HUES64 (cell line): ENCODE measurements at regions not wholly inside any gene's neighbourhood (a gene's known extent, or its start where the extent isn't known, plus 50 kb on each side); places are given as distances from the start of the nearest gene placed in this dataset.

Source experiments
- H3K27ac ChIP-seq: 2 replicates; pipeline ENCODE4 v1.7.0; 2013; ENCODE audit warnings: low read depth, low read length, inconsistent platforms
- H3K27me3 ChIP-seq: 2 replicates; pipeline ENCODE4 v1.6.1; 2013; ENCODE audit warnings: mild to moderate bottlenecking, low read length; ENCODE audit not compliant: insufficient read depth
- H3K36me3 ChIP-seq: 2 replicates; pipeline ENCODE4 v1.6.1; 2013; ENCODE audit warnings: mild to moderate bottlenecking, low read length; ENCODE audit not compliant: insufficient read depth
- H3K4me1 ChIP-seq: 2 replicates; pipeline ENCODE4 v1.6.1; 2013; ENCODE audit warnings: mild to moderate bottlenecking, low read length, moderate library complexity; ENCODE audit not compliant: insufficient read depth
- H3K4me3 ChIP-seq: 2 replicates; pipeline ENCODE4 v1.5.1; 2013; ENCODE audit warnings: mild to moderate bottlenecking, low read length, moderate library complexity
- H3K9ac ChIP-seq: 2 replicates; pipeline ENCODE4 v1.6.1; 2013; ENCODE audit warnings: mild to moderate bottlenecking, low read depth, low read length
- H3K9me3 ChIP-seq: 2 replicates; pipeline ENCODE4 v1.6.1; 2013; ENCODE audit warnings: low read depth, low read length; ENCODE audit not compliant: insufficient read depth
- WGBS: fragments of 150-250, 120-280 bp; methylation state at CpG from one replicate; pipeline ENCODE4 v1.1.7; 2013; ENCODE audit warnings: missing lambda C conversion rate; 5-methylcytosine and 5-hydroxymethylcytosine counted together

DNA sequence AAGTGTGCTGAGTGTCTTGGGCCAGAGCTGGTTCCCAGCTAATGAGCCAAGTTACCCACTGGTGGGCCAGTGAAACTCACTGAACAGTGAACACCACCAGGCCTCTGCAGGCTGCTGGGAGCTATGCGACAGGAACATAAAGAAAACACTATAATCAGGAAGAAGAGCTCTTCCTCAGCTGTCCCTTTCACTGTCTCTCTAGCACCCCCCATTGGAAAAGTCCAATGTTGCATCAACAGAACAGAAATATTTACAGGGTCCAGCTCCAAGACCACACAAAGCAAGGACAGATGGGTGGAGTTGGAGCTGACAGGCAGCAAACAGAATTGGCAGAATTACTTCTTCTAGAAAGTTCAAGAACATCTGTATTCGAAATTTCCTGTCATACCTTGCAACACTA is 903.6 kb upstream of the TMEM132C start:
- no peaks in the 10 kb centered on the region for H3K36me3 ChIP-seq
- H3K4me1 ChIP-seq: no peaks in the 10 kb centered on the region
- H3K9me3 ChIP-seq: no peaks in the 10 kb centered on the region
- no peak overlapping the region for H3K4me3 ChIP-seq
- no peaks in the 10 kb centered on the region for H3K27me3 ChIP-seq
- H3K9ac ChIP-seq: no peak overlapping the region
- no peak overlapping the region for H3K27ac ChIP-seq
- 50% methylated on average over 1 of the region's 2 CpGs for WGBS

- 94% methylated on average over 4 of the region's 4 CpGs for WGBS
- Histone ChIP-seq H3K9ac (no peak overlapping the region), H3K36me3 (no peaks in the 10 kb centered on the region)
These were observed 893.4 kb upstream of the TMEM132C start for GRCh38 chr12:127373559-127373958.

DNA sequence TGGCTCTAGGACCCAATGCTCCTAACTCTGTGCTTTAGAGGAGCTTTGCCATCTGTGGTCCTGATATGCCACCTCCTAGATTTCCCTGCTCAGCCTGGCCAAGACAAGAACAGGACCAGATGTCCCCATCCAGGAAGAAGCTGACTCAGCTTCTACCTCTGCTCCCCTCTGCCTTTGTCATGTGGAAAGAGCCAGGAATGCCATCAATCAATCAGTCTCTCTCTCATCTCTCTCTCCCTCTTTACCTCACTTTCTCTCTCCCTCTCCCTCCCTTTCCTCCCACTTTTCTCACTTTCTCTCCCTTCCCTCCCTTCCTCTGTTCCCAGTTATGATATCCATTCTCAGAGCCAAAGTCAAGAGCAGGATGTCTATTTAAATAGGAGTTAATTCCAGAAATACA is 892.5 kb upstream of the TMEM132C start:
- no peak overlapping the region for H3K4me3 ChIP-seq
- no peaks in the 10 kb centered on the region for H3K9me3 ChIP-seq
- no peak overlapping the region for H3K9ac ChIP-seq
- H3K4me1 ChIP-seq: no peaks in the 10 kb centered on the region
- H3K27ac ChIP-seq: no peak overlapping the region
- H3K36me3 ChIP-seq: no peaks in the 10 kb centered on the region
- no peaks in the 10 kb centered on the region for H3K27me3 ChIP-seq

More at GRCh38 chr12:127373559-127373958, 893.4 kb upstream of the TMEM132C start:
- Histone ChIP-seq H3K27ac (no peak overlapping the region), H3K4me1 (no peaks in the 10 kb centered on the region), H3K27me3 (no peaks in the 10 kb centered on the region), H3K4me3 (no peak overlapping the region), H3K9me3 (no peaks in the 10 kb centered on the region)

- peak overlapping the region; percentile 15; the same call in 1 of the 2 replicates for H3K4me3 ChIP-seq
- H3K9me3 ChIP-seq: no peaks in the 10 kb centered on the region
- 5% methylated on average over 33 of the region's 33 CpGs for WGBS
- no peaks in the 10 kb centered on the region for H3K36me3 ChIP-seq
- H3K4me1 ChIP-seq: no peaks in the 10 kb centered on the region
- H3K9ac ChIP-seq: no peak overlapping the region
- no peaks in the 10 kb centered on the region for H3K27me3 ChIP-seq
- H3K27ac ChIP-seq: no peak overlapping the region
These were observed 885.8 kb upstream of the TMEM132C start for GRCh38 chr12:127381043-127381668.

DNA sequence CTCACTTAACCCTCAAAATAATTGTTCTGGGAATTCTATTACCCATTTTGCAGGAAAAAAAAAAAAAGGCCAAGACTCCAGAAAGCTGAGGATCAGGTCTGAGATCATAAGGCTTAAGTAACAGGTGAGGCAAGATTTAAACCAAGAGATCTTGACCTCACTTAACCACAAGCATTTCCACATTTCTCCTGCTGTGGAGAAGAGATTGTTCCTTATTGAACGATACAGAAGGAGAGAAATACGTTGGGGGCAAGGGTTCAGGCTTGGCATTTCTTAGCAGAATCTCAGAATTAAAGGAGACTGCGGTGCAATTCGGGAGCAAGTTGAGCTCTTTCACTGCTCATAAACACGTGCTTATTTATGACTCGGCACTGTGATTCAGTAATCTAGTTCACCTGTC is 885.3 kb upstream of the TMEM132C start:
- H3K27me3 ChIP-seq: no peaks in the 10 kb centered on the region
- whole genome bisulfite sequencing: 86% methylated on average over 6 of the region's 6 CpGs
- H3K9ac ChIP-seq: no peak overlapping the region
- H3K36me3 ChIP-seq: no peaks in the 10 kb centered on the region
- H3K4me1 ChIP-seq: no peaks in the 10 kb centered on the region
- no peak overlapping the region for H3K4me3 ChIP-seq
- H3K9me3 ChIP-seq: no peaks in the 10 kb centered on the region
- no peak overlapping the region for H3K27ac ChIP-seq

DNA sequence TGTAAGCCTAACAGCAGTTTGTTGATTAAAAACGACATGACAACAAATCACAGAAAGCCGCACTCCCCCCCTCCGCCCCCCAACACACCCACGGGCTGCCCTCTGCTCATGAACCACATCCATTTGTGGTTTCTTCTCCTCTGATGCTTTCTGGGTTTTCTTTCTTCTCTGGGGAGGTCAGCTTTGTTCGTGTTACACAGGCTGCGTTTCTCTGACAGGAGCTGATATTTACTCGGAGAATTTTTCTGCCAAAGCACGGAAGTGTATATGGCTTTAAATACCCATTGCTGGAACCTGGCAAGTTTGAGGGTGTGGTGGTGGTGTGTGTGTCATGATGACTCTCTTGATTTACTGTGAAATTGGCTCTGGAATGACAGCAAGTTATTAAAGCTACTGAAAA is 883.7 kb upstream of the TMEM132C start:
- 85% methylated on average over 8 of the region's 8 CpGs for WGBS
- no peaks in the 10 kb centered on the region for H3K4me1 ChIP-seq
- H3K9ac ChIP-seq: no peak overlapping the region

DNA sequence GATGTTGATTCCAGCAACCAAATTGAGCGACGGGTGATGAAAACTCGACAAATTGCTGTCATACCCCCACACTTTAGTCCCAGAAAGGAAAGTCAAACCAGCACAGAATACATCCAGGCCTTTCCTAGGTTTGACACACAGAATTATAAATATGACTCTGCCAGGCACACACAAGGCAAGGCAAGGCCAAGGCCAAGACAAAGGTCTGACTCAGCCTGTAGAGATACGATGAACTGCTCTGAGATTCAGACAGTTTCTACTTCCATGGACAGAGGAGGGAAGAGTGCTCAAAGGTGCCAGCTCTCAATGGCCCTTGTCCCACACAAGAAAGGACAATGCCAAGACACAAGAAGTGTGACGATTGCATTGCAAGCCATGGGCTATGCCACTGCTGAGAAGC is 880.2 kb upstream of the TMEM132C start:
- no peaks in the 10 kb centered on the region for H3K36me3 ChIP-seq
- H3K4me1 ChIP-seq: no peaks in the 10 kb centered on the region
- no peak overlapping the region for H3K4me3 ChIP-seq
- no peak overlapping the region for H3K27ac ChIP-seq
- 93% methylated on average over 5 of the region's 5 CpGs for WGBS
- H3K9me3 ChIP-seq: no peaks in the 10 kb centered on the region
- H3K27me3 ChIP-seq: no peaks in the 10 kb centered on the region
- H3K9ac ChIP-seq: no peak overlapping the region

More for the DNA sequence above, 883.7 kb upstream of the TMEM132C start:
- Histone ChIP-seq H3K36me3 (no peaks in the 10 kb centered on the region), H3K27ac (no peak overlapping the region), H3K27me3 (no peaks in the 10 kb centered on the region), H3K9me3 (no peaks in the 10 kb centered on the region), H3K4me3 (no peak overlapping the region)

- Histone ChIP-seq H3K27ac (no peak overlapping the region), H3K27me3 (no peaks in the 10 kb centered on the region), H3K9me3 (no peaks in the 10 kb centered on the region), H3K4me3 (no peak overlapping the region), H3K36me3 (no peaks in the 10 kb centered on the region), H3K9ac (no peak overlapping the region), H3K4me1 (no peaks in the 10 kb centered on the region)
- WGBS: 85% methylated on average over 7 of the region's 7 CpGs
These were observed 878.0 kb upstream of the TMEM132C start for GRCh38 chr12:127388985-127389384.

- Histone ChIP-seq H3K36me3 (no peaks in the 10 kb centered on the region), H3K9ac (no peak overlapping the region), H3K27me3 (no peaks in the 10 kb centered on the region), H3K9me3 (no peaks in the 10 kb centered on the region), H3K27ac (no peak overlapping the region), H3K4me3 (no peak overlapping the region), H3K4me1 (no peaks in the 10 kb centered on the region)
- 8% methylated on average over 2 of the region's 2 CpGs for WGBS
These were observed 877.0 kb upstream of the TMEM132C start for GRCh38 chr12:127389923-127390322.

- no peaks in the 10 kb centered on the region for H3K9me3 ChIP-seq
- H3K4me1 ChIP-seq: 0 out of 2 replicates have a peak, but pooled peaks cover 3% of the 10 kb centered on the region
- H3K27ac ChIP-seq: no peak overlapping the region
- no peaks in the 10 kb centered on the region for H3K36me3 ChIP-seq
- no peak overlapping the region for H3K9ac ChIP-seq
- WGBS: 88% methylated on average over 4 of the region's 4 CpGs
- no peaks in the 10 kb centered on the region for H3K27me3 ChIP-seq
- no peak overlapping the region for H3K4me3 ChIP-seq
These were observed 873.5 kb upstream of the TMEM132C start for GRCh38 chr12:127393465-127393864.

DNA sequence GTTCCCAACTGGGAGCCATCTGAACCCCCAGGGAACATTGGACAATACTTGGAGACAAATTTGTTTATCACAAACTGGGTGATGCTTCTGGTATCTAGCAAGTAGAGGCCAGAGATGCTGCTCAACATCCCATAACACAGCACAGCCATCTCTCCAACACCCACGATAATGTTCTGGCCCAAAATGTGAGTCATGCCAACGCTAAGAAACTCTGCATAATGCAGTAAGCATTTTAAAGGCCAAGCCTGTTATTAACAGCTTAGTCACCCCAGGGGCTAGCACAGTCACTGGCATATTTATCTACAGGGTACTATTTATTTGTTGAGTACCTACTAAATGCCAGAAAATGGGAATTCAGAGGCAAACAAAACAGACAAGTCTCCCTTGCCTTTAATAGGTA is 873.1 kb upstream of the TMEM132C start:
- H3K9me3 ChIP-seq: no peaks in the 10 kb centered on the region
- WGBS: 57% methylated on average over 2 of the region's 2 CpGs
- no peak overlapping the region for H3K9ac ChIP-seq
- 0 out of 2 replicates have a peak, but pooled peaks cover 3% of the 10 kb centered on the region for H3K4me1 ChIP-seq
- no peak overlapping the region for H3K27ac ChIP-seq
- no peaks in the 10 kb centered on the region for H3K27me3 ChIP-seq
- H3K4me3 ChIP-seq: no peak overlapping the region
- no peaks in the 10 kb centered on the region for H3K36me3 ChIP-seq

DNA sequence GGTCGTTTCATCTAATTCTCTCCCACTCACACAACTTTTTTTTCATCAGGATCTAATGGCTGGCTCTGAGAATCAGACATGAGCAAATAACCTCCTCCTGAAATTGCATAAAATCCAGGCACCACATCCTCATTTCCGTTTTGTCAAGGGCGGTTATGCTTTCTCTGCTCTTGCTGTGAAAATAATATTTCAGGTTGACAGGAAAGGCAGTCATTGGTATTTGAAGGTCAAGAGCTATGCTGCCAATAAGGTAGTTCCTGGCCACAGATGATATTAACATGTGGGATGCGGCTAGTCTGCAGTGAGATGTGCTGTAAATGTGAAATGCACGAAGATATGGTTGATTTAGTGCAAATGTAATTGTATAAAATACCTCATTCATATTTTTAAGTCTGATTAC is 870.2 kb upstream of the TMEM132C start:
- Histone ChIP-seq H3K4me3 (no peak overlapping the region), H3K4me1 (0 out of 2 replicates have a peak, but pooled peaks cover 3% of the 10 kb centered on the region), H3K9me3 (no peaks in the 10 kb centered on the region), H3K27ac (no peak overlapping the region), H3K27me3 (no peaks in the 10 kb centered on the region), H3K9ac (no peak overlapping the region), H3K36me3 (no peaks in the 10 kb centered on the region)
- 93% methylated on average over 4 of the region's 5 CpGs for WGBS
